CD4-positive, alpha-beta T cell treated with Interleukin-21 for 1 hour (primary cell): ENCODE measurements at regions not wholly inside any gene's neighbourhood (a gene's known extent, or its start where the extent isn't known, plus 50 kb on each side); places are given as distances from the start of the nearest gene placed in this dataset.

Source experiments
- DNase-seq: peaks from one replicate; pipeline ENCODE4 v3.0.0-alpha.2; 2020

DNA sequence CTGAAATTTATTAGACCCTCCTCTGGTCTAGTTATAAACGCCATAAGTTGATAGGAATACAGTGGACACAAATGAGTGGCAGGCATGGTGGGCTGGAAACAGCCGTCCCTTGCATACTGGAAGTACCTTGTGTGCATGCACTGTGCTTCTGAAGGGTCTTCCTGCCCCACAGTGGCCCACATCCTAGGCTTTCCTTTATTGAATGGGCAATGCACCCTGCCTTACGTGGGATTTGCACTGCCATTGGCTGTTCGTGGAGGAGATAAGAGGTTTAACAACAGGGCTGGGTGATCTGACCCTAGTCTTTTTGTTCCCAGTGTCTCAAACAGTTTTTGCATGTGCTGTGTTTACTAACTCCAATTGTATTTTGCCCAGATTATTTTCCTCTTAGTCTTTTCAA lies 480.8 kb downstream of the GADD45G start:
- no peak for DNase-seq

DNA sequence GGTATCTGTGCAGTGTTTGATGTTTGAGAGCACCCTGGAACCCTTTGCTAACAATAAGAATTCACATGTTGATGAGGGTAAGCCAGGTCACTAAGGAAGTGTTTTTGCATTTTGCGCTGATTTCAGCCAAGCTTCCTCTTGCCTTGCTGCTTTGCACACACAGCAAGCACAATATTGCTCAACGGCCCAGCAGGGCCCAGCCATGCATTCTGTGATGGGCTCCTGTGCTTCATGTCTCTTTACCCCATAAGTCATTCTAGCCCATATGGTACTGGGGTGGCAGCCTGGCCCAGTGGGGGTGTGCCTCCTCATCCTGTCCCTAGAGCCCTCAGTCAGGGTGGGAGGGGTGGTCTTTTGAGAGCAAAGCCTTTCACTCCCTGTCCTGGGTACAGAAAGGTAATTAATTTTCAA lies 481.3 kb downstream of the GADD45G start:
- no peak for DNase-seq

DNA sequence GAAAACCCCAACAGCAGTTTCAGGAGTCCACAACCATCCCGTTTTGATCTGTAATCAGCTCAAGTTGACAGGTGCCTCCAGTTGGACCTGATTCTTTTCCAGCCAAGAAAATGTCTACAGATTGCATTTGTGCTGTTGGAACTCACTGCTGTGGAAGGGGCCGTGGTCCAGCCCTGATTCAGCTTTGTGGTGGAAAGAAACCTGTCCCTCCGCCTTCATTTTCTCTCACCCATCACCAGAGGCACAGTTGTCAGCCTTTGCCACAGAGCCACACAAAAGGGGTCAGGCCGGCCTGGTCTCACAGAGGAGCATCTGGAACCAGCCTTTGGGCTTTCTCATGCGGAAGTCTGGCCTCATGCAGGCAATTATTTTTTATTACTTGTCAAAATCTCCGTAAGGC lies 483.6 kb downstream of the GADD45G start:
- no peak for DNase-seq

DNA sequence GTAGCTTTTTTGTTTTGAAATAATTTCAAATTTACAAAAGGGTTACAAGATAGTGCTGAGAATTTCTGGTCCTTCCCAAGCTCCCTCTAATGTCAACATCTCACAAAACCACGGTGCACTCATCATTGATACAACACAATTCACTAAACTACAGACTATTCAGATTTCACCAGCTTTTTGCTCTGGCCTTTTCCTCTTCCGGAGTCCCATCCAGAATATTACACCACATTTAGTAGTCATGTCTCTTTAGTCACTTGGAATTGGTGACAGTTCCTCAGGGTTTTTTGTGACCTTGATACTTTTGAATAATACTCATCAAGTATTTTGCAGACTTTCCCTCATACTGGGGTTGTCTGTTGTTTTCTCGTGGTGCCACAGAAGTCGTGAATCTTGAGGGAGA lies 484.0 kb downstream of the GADD45G start:
- DNase-seq = no peak

DNA sequence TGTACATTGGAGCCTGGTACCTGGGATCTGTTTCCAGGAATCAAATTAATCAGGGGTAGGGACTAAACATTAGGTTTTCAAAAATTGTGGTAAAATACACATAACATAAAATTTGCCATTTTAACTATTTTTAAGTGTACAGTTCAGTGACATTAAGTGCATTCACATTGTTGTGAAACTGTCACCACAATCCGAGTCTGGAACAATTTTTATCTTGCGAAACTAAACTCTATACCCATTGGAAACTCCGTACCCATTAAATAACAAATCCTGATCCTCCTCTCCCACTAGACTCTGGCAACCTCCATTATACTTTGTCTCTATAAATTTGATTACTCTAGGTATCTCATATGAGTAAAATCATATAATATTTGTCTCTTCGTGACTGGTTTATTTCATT lies 486.2 kb downstream of the GADD45G start:
- DNase-seq = no peak

DNA sequence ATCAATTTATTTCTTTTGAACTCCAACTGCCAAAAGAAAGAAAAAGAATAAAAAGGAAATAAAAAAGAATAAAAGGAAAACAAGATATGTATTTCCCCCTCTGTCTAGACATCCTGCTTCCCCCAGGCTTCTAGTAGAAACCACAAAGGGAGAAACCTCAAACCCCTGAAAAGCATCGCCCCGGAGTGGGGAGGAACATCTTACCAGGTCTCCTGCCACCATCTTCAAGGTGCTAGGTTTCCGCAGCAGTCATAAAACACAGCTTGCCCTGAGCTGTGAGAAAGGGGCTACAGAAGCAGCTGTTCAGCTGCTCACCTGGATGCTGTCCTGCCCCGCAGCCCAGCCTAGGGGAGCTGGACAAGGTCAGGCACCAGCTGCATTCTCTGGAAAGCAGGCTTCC lies 487.7 kb downstream of the GADD45G start:
- DNase-seq = peak; percentile 10

DNA sequence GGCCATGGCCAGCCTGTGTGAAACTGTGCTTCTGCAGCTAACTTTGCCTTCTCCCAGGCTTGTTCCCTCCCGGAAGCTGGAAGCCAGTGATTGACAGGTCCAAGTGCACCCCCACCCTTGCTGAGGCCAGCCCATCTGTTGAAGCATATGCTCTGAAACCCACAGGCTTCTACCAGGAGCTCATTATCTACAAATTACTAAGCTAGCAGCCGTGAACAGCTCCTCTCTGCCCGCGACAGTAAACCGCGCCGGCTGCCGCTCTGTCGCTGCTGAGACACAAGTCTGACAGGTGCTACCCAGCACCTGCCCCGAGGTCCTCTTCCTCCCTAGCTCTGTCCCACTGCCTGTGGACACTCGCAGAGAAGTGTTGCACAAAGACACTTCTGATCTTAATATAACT lies 490.9 kb downstream of the GADD45G start:
- no peak for DNase-seq

DNA sequence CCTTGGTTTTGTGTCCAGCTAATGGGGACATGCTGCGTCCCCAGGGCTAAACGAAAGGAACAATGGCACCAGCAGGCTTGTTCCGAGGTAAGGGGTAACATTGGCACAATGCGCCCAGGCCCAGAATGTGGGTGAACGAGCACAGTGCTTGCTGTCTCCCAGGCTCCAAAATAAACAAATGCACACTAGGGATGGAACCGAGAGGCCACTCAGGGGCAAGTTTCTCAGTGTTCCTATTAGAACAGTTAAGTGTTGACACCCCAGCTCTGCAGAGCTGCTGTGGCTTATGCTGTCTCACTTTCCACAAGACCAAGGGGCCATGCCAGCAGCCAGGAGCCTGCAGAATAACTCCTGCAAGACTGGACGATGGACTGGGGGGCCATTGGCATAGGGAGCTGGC lies 492.4 kb downstream of the GADD45G start:
- no peak for DNase-seq

DNA sequence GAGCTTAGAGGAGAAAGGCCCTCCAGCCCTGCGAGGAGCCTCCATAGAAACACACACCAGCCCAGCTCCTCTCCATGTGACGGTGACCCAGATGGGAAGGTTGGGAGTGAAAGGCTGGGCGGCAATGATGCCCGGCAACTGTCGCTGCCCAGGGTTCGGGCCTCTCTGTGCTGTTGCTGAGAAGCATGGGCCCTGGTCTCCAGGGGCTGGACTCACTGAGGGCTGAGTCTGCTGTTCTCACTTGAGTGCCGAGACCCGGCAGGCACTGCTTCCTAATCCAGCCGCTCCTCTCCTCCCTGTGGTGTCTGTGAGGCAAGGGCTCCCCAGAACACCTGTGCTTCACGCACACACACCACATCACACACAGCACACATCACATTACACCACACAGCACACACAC lies 493.6 kb downstream of the GADD45G start:
- DNase-seq = no peak

DNA sequence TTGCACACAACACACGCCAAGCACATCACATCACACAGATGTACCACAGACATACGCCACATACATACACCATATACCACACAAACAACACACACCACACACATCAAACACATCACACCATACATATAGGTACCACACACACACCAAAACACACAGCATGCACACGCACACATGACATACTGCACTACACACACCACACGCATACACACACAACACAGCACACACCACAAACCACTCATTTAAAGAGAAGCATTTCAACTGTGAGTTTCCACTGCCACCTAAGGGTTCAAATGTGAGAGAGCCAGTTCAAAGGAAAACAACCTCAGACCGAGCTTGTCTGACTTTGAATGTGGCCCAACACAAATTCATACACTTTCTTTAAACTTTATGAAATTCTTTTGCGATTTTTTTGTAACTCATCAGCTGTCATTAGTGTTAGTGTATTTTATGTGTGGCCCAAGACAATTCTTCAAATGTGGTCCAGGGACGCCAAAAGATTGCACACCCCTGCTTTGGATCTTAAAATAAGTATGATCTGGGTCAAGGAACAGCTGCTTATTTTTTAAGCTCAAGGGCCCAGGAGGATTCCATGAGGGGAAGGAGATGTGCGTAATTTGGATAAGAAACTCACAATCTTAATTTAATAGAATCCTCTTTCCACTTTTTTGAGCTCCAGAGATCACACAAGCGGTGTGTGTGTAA lies 494.6 kb downstream of the GADD45G start:
- DNase-seq = peak; percentile 11

DNA sequence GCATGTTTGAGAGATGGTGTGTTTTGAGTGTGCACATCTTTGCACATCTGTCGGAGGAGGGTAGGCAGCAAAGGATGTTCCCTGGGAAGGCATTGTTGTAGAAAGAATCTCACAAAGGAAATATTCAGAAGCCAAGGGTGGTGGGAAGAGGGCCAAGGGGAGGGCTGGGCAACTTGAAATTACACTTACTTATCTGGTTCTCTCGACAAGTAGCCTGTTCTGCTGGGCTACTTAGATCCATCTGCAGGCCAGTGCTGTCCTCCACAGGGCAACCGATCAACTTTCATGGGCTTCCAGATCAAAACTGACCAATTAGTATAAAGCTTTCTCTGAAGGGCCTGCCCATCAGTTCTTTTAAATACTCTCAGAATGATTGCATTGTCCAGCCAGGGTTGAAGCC lies 495.2 kb downstream of the GADD45G start:
- no peak for DNase-seq

DNA sequence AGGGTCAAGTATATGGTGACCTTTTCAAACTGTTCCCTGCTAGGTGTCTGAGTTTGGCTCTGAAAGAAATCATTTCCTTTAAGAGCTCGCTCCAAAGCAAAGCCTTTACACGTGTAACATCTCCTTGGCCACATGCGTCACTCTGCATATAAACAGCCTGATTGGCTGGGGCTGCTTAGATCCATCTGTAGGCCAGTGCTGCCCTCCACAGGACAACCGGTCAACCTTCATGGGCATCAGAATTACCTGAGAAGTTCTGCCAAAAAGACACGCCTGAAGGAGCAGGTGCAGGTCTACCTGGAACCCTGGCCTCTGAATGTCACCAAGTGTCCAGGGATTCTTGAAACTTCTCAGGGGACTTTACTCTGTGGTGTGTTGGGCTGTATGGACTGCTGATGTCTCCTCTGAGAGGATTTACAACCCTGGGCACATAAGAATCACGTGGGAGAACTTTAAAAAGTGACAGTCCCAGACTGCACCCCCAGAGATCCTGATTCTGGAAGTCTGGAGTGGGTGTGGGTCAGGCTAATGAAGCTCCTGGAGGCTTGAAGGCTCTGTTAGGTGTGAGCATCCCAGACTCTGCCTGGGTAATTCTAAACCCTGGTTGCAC lies 497.6 kb downstream of the GADD45G start:
- peak; percentile 84 for DNase-seq

DNA sequence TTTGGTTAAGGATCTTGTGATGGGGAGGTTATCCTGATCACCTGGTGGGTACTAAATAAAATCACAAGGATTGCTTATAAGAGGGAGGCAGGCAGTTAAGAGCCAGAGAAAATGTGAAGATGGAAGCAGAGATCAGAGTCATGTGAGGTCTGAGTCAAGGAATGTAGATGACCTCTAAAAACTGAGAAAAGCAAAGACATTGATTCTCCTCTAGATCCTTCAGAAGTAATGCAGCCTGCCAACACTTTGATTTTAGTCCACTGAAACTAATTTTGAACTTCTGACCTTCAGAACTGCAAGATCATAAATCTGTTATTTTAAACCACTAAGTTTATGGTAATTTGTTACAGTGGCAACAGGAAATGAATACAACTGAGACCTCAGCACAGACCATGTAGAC lies 499.0 kb downstream of the GADD45G start:
- no peak for DNase-seq

DNA sequence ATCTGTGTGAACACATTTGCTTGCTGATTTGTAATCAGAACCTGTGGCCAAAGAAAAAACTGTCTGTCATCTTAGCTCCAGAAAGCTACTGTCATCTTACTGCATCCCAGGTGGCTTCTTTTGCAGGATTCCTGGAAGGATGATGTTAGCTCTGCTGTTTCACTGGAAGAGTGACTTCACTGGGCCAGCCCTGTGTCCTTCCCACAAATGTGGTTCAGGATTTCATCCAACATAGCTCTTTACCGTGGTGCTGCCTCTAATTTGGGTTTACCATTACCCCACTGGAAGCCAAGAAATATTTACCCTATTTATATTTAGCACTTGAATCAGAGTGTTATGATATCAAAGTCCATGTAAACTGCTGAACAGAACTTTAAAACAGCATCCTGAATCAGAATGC lies 501.0 kb downstream of the GADD45G start:
- no peak for DNase-seq

DNA sequence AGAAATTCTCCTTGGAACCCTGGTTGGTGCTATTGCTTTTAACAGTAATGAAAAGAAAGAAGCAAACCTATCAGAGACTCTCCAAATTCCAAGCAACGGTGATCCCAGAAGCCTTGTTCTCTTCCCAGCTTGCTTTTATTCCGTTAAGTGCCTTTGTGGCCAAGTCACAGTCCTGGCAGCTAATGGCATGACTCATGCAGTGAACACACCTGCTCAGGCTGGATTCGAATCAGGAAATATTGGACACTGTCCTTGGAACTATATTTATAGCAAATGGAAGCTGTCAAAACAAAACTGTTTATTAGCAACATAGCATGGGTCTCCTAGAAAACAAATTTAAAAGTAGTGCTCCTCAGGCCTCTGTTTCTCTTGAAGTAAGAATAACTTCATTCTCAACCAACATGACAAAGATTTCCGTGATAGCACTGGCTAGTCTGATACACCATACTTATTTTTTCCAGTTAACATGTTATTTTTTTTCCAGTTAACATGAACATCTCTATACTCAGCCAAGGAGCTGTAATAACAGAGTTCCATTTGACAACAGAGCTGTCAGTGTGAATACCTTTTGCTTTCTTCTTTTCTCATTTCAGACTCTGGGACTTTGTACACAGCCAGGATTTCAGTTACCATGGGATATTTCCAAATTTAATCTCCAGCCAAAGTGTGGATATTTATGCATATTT lies 502.4 kb downstream of the GADD45G start:
- DNase-seq = no peak

DNA sequence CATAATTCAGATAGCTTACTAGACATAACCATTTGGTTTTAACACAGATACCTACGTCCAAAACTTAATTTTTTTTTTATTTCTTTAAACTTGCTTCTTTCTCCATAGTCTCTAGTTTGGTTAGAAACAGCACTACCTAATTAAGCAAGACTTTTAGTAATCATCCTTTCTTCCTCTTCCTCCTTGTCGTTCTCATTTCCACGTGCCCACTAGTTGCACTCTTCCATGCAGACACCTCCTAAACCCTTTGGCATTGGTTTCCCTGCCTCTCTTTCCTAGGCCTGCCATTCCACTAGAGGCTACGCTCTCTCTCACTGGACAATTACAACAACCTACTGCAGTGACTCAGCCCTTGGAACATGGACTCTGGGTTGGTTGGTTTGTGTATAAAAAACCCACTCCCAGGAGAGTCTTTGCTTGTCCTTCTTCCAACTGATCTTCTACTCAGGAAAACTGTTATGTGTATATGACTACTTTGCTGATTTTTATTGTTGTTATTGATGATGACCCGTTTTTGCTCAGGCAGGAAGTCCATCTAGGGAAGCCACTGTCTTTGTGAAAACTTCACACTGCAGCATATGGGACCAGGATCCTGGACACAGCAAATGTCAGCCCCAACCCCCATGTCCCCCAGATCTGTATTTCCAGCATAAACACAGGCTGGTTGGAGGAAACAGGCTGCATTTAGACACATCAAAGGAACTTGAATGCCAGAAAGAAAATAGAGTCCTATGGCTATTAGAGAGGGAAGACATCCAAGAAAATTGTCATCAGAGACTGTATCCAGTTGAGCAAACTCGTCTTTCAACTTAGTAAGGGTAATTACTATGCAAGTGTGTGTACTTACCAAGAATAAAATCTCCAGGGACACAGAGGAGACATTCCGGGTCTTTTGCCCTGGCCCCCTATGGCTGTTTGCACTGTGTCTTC lies 503.2 kb downstream of the GADD45G start:
- no peak for DNase-seq

DNA sequence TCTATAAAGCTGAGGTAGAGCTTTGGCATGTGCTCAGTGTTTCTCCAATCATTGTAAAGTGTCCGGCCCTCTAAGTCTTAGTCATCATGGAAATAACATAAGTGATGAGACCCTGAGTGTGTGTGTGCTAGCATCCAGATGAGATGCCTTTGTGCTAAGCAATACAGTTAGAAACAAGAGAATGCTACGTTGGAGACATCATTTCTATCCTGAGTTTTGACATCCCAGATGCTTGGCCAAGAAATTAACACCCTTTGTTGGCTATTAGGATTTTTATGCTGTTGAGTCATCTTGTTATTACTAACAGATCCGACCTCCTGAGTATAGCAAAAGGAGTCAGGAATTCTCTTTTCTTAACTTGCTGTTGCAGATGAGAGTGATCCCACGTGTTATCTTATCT lies 508.0 kb downstream of the GADD45G start:
- DNase-seq = no peak

DNA sequence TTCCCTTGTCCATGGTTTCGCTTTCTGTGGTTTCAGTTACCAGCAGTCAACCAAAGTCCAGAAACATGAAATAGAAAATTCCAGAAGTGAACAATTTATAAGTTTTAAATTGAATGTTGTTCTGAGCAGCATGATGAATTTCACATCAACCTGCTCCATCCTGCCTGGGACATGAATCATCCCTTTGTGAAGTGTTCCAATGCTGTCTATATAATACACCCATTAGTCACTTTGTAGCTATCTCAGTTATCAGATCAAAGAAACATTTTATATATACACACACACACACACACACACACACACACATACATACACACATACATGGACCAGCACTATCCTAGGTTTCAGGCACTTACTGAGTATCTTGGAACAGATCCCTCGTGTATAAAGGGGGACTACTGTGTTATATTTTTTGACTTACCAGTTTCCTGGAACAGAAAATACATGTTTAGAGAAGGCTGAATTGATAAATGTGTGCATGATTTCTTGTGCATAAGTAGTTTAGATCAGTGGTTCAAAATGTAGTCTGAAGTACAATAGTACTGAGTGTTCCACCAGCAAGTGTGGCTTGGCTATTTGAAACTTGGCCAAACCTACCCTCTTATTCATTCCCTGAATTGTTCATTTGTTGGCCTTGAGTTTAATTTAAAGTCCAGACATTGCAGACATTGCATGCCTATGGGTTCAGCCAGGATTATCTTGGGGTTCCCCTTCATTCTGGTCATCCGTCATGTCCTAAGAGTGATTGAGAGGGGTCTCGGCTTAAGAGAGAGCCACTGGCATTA lies 510.0 kb downstream of the GADD45G start:
- DNase-seq = no peak

DNA sequence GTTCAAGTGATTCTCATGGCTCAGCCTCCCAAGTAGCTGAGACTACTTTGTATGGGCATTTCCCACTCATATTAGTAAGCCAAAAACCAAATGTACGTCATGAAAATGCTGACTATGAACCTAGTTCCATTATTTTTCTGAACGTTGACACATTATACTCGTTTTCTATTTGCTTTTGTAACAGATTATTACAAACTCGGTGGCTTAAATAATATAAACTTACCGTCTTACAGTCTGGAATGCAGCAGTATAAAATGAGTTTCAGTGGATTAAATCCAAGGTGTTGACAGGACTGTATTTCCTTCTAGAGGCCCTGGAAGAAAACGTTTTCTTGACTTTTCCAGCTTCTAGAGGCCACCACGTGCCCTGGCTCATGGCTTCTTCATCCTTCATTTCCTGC lies 517.0 kb downstream of the GADD45G start:
- no peak for DNase-seq

DNA sequence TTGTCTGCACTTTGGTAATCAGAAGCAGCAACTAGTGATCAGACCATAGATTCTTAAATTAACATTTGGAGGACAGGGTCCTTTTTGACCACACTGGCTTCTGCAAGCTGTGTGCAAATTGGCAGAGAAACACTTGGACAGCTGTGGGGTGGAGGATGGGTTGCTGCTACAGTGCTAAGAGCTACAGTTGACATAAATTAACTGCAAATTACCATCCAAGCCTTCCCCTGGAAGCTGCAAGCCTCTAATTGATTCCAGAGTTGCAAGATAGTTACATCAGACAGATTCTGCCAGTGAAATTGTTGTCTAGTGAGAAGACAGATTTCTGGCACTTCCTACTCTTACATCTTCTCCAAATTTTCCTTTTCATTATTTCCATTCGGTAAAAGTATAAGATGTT lies 517.7 kb downstream of the DIRAS2 start:
- DNase-seq = no peak

DNA sequence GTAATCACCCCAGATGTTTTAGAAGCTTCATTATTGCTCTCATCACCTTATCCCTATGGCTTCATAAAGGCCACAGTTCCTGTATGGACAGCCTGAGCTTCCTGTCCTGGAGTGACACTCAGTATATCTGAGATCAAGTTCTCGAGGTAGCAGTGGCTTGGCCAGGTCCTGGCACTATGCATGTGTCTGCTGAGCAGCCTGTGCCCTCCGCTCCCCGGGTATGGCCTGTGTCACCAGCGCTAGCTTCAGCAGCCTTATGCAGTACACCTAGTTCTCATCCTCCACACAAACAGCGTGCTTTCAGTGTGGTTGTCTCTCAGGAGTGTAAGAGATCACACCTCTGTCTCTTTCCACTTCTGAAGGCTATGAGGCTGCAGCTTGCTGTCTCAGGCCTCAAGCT lies 514.7 kb downstream of the DIRAS2 start:
- no peak for DNase-seq

DNA sequence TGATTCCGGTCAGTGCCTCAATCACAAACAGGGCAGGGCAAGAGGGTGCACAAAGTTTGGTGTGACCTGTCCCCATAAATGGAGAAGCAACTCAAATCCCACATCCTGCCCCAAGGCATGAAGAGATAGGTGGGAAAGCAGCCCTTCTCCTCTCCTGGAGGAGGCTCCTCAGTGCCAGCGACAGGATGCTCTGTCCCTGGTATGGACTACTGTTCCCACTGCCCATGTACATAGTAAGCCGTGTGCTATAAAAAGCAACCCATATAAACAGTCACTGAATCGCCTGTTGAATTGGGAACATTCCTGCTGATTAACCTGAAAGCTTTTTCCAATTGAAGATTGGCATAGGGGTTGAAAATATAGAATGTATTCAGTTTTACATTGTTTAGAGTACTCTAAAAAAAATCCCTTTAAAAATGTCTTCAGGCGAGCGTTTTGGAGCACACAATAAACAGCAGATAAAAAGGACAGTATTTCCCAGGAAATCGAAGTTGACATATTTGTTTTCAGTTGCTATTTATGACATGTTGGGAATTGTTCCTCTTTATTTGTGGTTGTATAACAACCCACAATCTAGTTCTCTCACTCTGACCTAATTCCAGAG lies 513.9 kb downstream of the DIRAS2 start:
- DNase-seq = no peak
